Esophagus squamous epithelium (tissue), 4 donors: ENCODE measurements at regions not wholly inside any gene's neighbourhood (a gene's known extent, or its start where the extent isn't known, plus 50 kb on each side); places are given as distances from the start of the nearest gene placed in this dataset.

Source experiments
- POLR2A ChIP-seq, 4 donors: fragments of 450-650 bp; IDR thresholded peaks; one replicate each; pipeline ENCODE4 v1.6.1; 2017; ENCODE audit warnings: antibody characterized with exemption in 4 of 4, mild to moderate bottlenecking in 4 of 4, moderate library complexity in 3 of 4
- TF ChIP-seq, protein P1 (sequence below), 6 experiments: fragments of 450-650 bp in 4 of 6; fragments of 200-600 bp in 2 of 6; sonication (generic) in 2 of 6; IDR thresholded peaks; one replicate each; pipeline ENCODE4 v1.5.1; 2016 to 2019; ENCODE audit warnings: antibody characterized with exemption in 6 of 6, mild to moderate bottlenecking in 4 of 6, moderate library complexity in 4 of 6

DNA sequence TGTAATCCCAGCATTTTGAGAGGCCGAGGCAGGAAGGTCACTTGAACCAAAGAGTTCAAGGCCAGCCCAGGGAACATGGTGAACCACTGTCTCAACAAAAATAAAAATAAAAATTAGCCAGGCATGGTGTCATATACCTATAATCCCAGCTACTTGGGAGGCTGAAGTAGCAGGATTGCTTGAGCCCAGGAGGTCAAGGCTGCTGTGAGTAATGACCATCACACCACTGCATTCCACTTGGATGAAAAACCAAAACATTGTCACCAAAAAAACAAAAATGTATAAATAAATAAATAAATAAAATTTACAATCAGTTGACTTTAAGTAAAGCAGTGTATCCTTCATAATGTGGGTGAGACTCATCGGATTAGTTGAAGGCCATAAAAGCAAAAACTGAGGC is 541.4 kb downstream of the CSNK1G3 start:
- TF ChIP-seq, protein P1, sequence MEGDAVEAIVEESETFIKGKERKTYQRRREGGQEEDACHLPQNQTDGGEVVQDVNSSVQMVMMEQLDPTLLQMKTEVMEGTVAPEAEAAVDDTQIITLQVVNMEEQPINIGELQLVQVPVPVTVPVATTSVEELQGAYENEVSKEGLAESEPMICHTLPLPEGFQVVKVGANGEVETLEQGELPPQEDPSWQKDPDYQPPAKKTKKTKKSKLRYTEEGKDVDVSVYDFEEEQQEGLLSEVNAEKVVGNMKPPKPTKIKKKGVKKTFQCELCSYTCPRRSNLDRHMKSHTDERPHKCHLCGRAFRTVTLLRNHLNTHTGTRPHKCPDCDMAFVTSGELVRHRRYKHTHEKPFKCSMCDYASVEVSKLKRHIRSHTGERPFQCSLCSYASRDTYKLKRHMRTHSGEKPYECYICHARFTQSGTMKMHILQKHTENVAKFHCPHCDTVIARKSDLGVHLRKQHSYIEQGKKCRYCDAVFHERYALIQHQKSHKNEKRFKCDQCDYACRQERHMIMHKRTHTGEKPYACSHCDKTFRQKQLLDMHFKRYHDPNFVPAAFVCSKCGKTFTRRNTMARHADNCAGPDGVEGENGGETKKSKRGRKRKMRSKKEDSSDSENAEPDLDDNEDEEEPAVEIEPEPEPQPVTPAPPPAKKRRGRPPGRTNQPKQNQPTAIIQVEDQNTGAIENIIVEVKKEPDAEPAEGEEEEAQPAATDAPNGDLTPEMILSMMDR (IDR thresholded peaks at IDR 0.05), result no peak
- TF ChIP-seq POLR2A (IDR thresholded peaks at IDR 0.05), result no peak
